DMS 273 treated with DMSO at 0.1 percent for 48 hours (cell line): ENCODE measurements at regions not wholly inside any gene's neighbourhood (a gene's known extent, or its start where the extent isn't known, plus 50 kb on each side); places are given as distances from the start of the nearest gene placed in this dataset.

Source experiments
- DNase-seq: peaks from one replicate; lab custom pipeline; 2025; lab: John Stamatoyannopoulos, UW

- DNase-seq = no peak
Measured at GRCh38 chr3:24937228-24937627, 442.6 kb upstream of the THRB start.

- no peak for DNase-seq
Measured at GRCh38 chr3:24937780-24938179, 443.1 kb upstream of the THRB start.

GRCh38 chr3:24943961-24944360 is 449.3 kb upstream of the THRB start:
- DNase-seq = no peak

GRCh38 chr3:24944805-24945520 is 450.3 kb upstream of the THRB start:
- no peak for DNase-seq

- DNase-seq = no peak
Measured at GRCh38 chr3:24945563-24945962, 450.9 kb upstream of the THRB start.

GRCh38 chr3:24947103-24947502 is 452.5 kb upstream of the THRB start:
- DNase-seq = no peak

GRCh38 chr3:24951180-24951579 is 456.5 kb upstream of the THRB start:
- no peak for DNase-seq

- no peak for DNase-seq
Measured at GRCh38 chr3:24952388-24952787, 457.7 kb upstream of the THRB start.

- no peak for DNase-seq
Measured at GRCh38 chr3:24953060-24953771, 458.6 kb upstream of the THRB start.

GRCh38 chr3:24956613-24957012 is 462.0 kb upstream of the THRB start:
- DNase-seq = no peak

- no peak for DNase-seq
Measured at GRCh38 chr3:24958271-24958670, 463.6 kb upstream of the THRB start.

- no peak for DNase-seq
Measured at GRCh38 chr3:24958910-24959447, 464.3 kb upstream of the THRB start.

GRCh38 chr3:24963762-24964625 is 464.1 kb upstream of the RARB start:
- no peak for DNase-seq

GRCh38 chr3:24965706-24966385 is 462.2 kb upstream of the RARB start:
- no peak for DNase-seq

GRCh38 chr3:24968036-24968435 is 460.0 kb upstream of the RARB start:
- DNase-seq = no peak

GRCh38 chr3:24972491-24972890 is 455.6 kb upstream of the RARB start:
- no peak for DNase-seq

GRCh38 chr3:24981309-24981708 is 446.8 kb upstream of the RARB start:
- no peak for DNase-seq

GRCh38 chr3:24981924-24982323 is 446.1 kb upstream of the RARB start:
- DNase-seq = no peak

- DNase-seq = no peak
Measured at GRCh38 chr3:24985668-24986067, 442.4 kb upstream of the RARB start.

- DNase-seq = no peak
Measured at GRCh38 chr3:24986612-24987011, 441.5 kb upstream of the RARB start.

- DNase-seq = no peak
Measured at GRCh38 chr3:24999357-24999756, 428.7 kb upstream of the RARB start.
